Smooth muscle cell (in vitro differentiated cells): ENCODE measurements at regions not wholly inside any gene's neighbourhood (a gene's known extent, or its start where the extent isn't known, plus 50 kb on each side); places are given as distances from the start of the nearest gene placed in this dataset.

Experiments used
- DNase-seq: peaks from one replicate; lab custom pipeline; 2025; ENCODE audit not compliant: unreplicated experiment; lab: John Stamatoyannopoulos, UW
- H2AFZ ChIP-seq: fragments of 200-600 bp; sonication (generic); 2 replicates; pipeline ENCODE4 v1.6.0; 2016; ENCODE audit warnings: antibody characterized with exemption, low read depth, mild to moderate bottlenecking
- H3F3A ChIP-seq: fragments of 200-600 bp; sonication (generic); 2 replicates; pipeline ENCODE4 v1.6.0; 2017; ENCODE audit warnings: antibody characterized with exemption, low read depth
- H3K27ac ChIP-seq: fragments of 200-600 bp; sonication (generic); 2 replicates; pipeline ENCODE4 v1.5.1; 2016; ENCODE audit warnings: low read depth, mild to moderate bottlenecking
- H3K27me3 ChIP-seq: fragments of 200-600 bp; sonication (generic); 2 replicates; pipeline ENCODE4 v1.6.1; 2016; ENCODE audit warnings: low read depth, mild to moderate bottlenecking
- H3K36me3 ChIP-seq: fragments of 200-600 bp; sonication (generic); 2 replicates; pipeline ENCODE4 v1.5.1; 2016; ENCODE audit warnings: low read depth
- H3K4me1 ChIP-seq: fragments of 200-600 bp; sonication (generic); 2 replicates; pipeline ENCODE4 v1.5.1; 2016; ENCODE audit warnings: low read depth
- H3K4me2 ChIP-seq: fragments of 200-600 bp; sonication (generic); 2 replicates; pipeline ENCODE4 v1.6.0; 2016; ENCODE audit warnings: mild to moderate bottlenecking
- H3K4me3 ChIP-seq: fragments of 200-600 bp; sonication (generic); 2 replicates; pipeline ENCODE4 v1.5.1; 2016; ENCODE audit warnings: mild to moderate bottlenecking
- H3K79me2 ChIP-seq: fragments of 200-600 bp; sonication (generic); 2 replicates; pipeline ENCODE4 v1.6.0; 2016; ENCODE audit warnings: low read depth, mild to moderate bottlenecking
- H3K9ac ChIP-seq: fragments of 200-600 bp; sonication (generic); 2 replicates; pipeline ENCODE4 v1.6.0; 2016; ENCODE audit warnings: low read depth
- H3K9me3 ChIP-seq: fragments of 200-600 bp; sonication (generic); replicated peaks from 2 replicates; pipeline ENCODE4 v1.5.1; 2016; ENCODE audit warnings: low read depth
- H4K20me1 ChIP-seq: fragments of 200-600 bp; sonication (generic); 2 replicates; pipeline ENCODE4 v1.6.0; 2016; ENCODE audit warnings: low read depth
- CTCF ChIP-seq: fragments of 200-600 bp; sonication (generic); IDR thresholded peaks from 2 replicates; pipeline ENCODE4 v1.5.1; 2017; ENCODE audit warnings: borderline replicate concordance, mild to moderate bottlenecking, antibody characterized with exemption; ENCODE audit not compliant: insufficient read depth, poor library complexity, severe bottlenecking
- WGBS: methylation state at CpG from one replicate; pipeline ENCODE4 v1.1.7; 2016; ENCODE audit warnings: low lambda C conversion rate; 5-methylcytosine and 5-hydroxymethylcytosine counted together

- Histone ChIP-seq H2AFZ (no peak overlapping the region), H3K4me1 (no peaks in the 10 kb centered on the region), H4K20me1 (no peaks in the 10 kb centered on the region), H3K9me3 (no peaks in the 10 kb centered on the region), H3K36me3 (no peaks in the 10 kb centered on the region), H3F3A (no peaks in the 10 kb centered on the region), H3K27ac (no peak overlapping the region), H3K4me3 (no peak overlapping the region), H3K79me2 (no peaks in the 10 kb centered on the region), H3K9ac (no peak overlapping the region), H3K27me3 (peaks cover 24% of the 10 kb centered on the region), H3K4me2 (no peak overlapping the region)
- WGBS, result 77% methylated on average over 4 of the region's 4 CpGs
- TF ChIP-seq CTCF, result no peak
- no peak for DNase-seq
Measured at GRCh38 chr20:22342410-22342809, 242.0 kb downstream of the FOXA2 start.

GRCh38 chr20:22341508-22341907 lies 242.9 kb downstream of the FOXA2 start:
- H3K27me3 ChIP-seq, result peaks cover 34% of the 10 kb centered on the region
- no peaks in the 10 kb centered on the region for H3K9me3 ChIP-seq
- H3K27ac ChIP-seq, result no peak overlapping the region
- H3K9ac ChIP-seq, result no peak overlapping the region
- H3K4me3 ChIP-seq, result no peak overlapping the region
- no peaks in the 10 kb centered on the region for H3F3A ChIP-seq
- H3K4me2 ChIP-seq, result no peak overlapping the region
- H2AFZ ChIP-seq, result no peak overlapping the region
- no peaks in the 10 kb centered on the region for H4K20me1 ChIP-seq
- no peak for TF ChIP-seq CTCF
- 31% methylated on average over 6 of the region's 6 CpGs for WGBS
- no peaks in the 10 kb centered on the region for H3K79me2 ChIP-seq
- DNase-seq, result no peak
- H3K36me3 ChIP-seq, result no peaks in the 10 kb centered on the region
- H3K4me1 ChIP-seq, result no peaks in the 10 kb centered on the region

GRCh38 chr20:22339946-22340345 lies 244.4 kb downstream of the FOXA2 start:
- WGBS, result 78% methylated on average over 5 of the region's 5 CpGs
- no peak overlapping the region for H3K27ac ChIP-seq
- peaks cover 45% of the 10 kb centered on the region for H3K27me3 ChIP-seq
- H3K4me1 ChIP-seq, result no peaks in the 10 kb centered on the region
- no peak overlapping the region for H2AFZ ChIP-seq
- H3K79me2 ChIP-seq, result no peaks in the 10 kb centered on the region
- TF ChIP-seq CTCF, result no peak
- no peak overlapping the region for H3K9ac ChIP-seq
- DNase-seq, result no peak
- no peaks in the 10 kb centered on the region for H3K9me3 ChIP-seq
- no peak overlapping the region for H3K4me3 ChIP-seq
- no peaks in the 10 kb centered on the region for H3K36me3 ChIP-seq
- H4K20me1 ChIP-seq, result no peaks in the 10 kb centered on the region
- H3F3A ChIP-seq, result no peaks in the 10 kb centered on the region
- no peak overlapping the region for H3K4me2 ChIP-seq

- Histone ChIP-seq H2AFZ (peak overlapping the region; percentile 39), H4K20me1 (no peaks in the 10 kb centered on the region), H3K79me2 (no peaks in the 10 kb centered on the region), H3K4me3 (no peak overlapping the region), H3K36me3 (no peaks in the 10 kb centered on the region), H3F3A (no peaks in the 10 kb centered on the region), H3K9ac (no peak overlapping the region), H3K4me2 (peak overlapping the region; percentile 60), H3K4me1 (no peaks in the 10 kb centered on the region), H3K27me3 (peaks cover 45% of the 10 kb centered on the region), H3K27ac (no peak overlapping the region), H3K9me3 (no peaks in the 10 kb centered on the region)
- 36% methylated on average over 12 of the region's 12 CpGs for WGBS
- DNase-seq, result no peak
- TF ChIP-seq CTCF, result peak; percentile 80
Measured at GRCh38 chr20:22339091-22339881, 245.1 kb downstream of the FOXA2 start.
